ENCODE measurements at regions not wholly inside any gene's neighbourhood (a gene's known extent, or its start where the extent isn't known, plus 50 kb on each side); places are given as distances from the start of the nearest gene placed in this dataset.

GRCh38 chr7:116614499-116615262 lies 57.3 kb upstream of the MET start:
- DNase-seq (ENCODE audit: low read depth): no peak

- DNase-seq (ENCODE audit: low read depth): peak; percentile 71
Observed at GRCh38 chr7:116616555-116617059, 55.4 kb upstream of the MET start.

- no peak for DNase-seq (ENCODE audit: low read depth)
Observed at GRCh38 chr7:116617878-116618277, 54.1 kb upstream of the MET start.

GRCh38 chr7:116618338-116619128 lies 53.5 kb upstream of the MET start:
- no peak for DNase-seq (ENCODE audit: low read depth)

- no peak for DNase-seq (ENCODE audit: low read depth)
Observed at GRCh38 chr7:116621649-116622048, 50.3 kb upstream of the MET start.
